ENCODE measurements at regions not wholly inside any gene's neighbourhood (a gene's known extent, or its start where the extent isn't known, plus 50 kb on each side); places are given as distances from the start of the nearest gene placed in this dataset.
A peak's percentile ranks its signal among the peaks of the same experiment; 100 is the strongest.
"Not testable (repeated sequence)": the region's sequence is repeated elsewhere in the genome, so short reads cannot be mapped to it uniquely, and the experiment has no call there.

- DNase-seq: no peak
Observed at GRCh38 chrX:1700757-1701156, 85.9 kb downstream of the ASMT start.

- DNase-seq: not testable (repeated sequence)
Observed at GRCh38 chrX:1701396-1701901, 86.6 kb downstream of the ASMT start.

GRCh38 chrX:1702142-1702541 is 87.3 kb downstream of the ASMT start:
- not testable (repeated sequence) for DNase-seq

DNA sequence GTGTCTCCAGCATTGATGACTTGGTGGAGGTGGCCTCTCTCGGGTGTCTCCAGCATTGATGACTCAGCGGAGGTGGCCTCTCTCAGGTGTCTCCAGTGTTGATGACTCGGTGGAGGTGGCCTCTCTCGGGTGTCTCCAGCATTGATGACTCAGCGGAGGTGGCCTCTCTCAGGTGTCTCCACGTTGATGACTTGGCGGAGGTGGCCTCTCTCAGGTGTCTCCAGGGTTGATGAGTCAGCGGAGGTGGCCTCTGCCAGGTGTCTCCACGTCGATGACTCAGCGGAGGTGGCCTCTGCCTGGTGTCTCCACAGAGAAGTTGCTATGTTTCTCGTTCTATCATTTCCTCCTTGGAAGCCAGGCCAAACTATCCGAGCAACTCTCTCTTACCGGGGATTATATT is 87.7 kb downstream of the ASMT start:
- DNase-seq: not testable (repeated sequence)

- not testable (repeated sequence) for DNase-seq
Observed at GRCh38 chrX:1709277-1709676, 94.4 kb downstream of the ASMT start.

DNA sequence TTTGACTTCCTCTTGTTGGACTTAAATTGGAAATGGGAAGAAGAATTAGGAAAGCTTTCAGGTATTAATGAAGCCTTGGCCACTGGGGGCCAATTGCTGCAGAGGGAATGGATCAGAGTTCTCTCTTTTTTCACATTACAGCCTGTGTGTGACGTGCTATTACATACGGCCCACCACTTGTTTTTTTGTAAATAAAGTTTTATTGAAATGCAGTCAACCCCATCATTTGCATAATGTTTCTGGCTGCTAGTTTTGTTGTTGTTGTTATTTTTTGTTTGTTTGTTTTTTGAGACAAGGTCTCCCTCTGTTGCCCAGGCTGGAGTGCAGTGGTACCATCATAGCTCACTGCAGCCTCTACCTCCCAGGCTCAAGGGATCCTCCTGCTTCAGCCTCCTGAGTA is 98.4 kb downstream of the ASMT start:
- DNase-seq: no peak

DNA sequence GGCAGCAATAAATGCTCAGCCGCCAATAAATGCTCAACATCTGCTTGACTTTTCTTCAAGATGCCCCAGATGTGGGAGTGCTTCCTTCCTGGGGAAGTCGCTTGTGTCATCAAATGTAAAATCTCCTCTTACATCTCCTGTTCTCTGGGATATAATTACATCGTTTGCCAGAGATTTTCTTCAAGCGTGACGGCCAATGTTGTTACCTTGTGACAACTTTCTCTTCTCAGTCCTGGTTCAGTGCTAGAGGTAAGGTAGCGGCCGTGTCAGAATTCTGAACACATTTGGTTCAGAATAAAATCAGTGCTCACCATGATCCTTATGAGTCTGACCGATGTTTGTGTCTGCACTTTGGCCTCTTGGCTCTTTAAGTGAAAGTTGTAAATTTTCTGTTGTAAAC is 102.5 kb downstream of the ASMT start:
- DNase-seq: no peak

- no peak for DNase-seq
Observed at GRCh38 chrX:1719270-1719669, 104.4 kb downstream of the ASMT start.

DNA sequence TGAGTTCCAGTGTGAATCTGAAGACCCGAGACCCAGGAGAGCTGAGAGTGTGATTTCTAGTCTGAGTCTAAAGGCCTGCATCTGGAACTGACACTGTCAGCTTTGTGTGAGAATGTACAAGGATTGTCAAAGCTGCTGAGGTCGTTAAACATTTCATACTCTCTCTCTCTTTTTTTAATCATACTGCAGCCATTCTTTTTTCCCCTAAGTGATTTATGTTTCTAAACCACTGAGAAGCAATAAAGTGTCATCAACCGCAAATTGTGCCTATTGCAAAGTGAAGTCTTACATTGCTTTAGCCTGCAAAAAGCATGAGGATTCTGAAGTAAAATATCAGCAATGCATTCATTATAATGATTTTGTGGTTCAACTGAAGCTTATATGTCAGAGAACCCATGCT is 106.0 kb downstream of the ASMT start:
- DNase-seq: peak; percentile 28

DNA sequence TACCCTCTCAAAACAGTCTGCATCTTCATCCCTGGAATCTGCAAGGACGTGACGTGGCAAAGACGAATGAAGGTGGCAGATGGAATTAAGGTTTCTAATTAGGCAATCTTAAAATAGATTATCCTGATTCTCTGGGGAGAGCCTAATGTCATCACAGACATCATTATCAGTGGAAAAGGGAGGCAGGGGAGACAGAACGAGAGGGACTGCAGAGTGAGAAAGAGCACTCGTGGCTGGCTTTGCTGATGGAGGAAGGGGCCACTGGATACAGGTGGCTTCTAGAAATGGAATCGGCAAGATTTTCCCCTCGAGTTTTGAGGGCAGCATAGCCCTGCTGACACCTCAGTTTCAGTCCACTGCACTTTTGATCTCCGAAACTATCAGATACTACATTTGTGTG is 110.6 kb downstream of the ASMT start:
- DNase-seq: no peak

DNA sequence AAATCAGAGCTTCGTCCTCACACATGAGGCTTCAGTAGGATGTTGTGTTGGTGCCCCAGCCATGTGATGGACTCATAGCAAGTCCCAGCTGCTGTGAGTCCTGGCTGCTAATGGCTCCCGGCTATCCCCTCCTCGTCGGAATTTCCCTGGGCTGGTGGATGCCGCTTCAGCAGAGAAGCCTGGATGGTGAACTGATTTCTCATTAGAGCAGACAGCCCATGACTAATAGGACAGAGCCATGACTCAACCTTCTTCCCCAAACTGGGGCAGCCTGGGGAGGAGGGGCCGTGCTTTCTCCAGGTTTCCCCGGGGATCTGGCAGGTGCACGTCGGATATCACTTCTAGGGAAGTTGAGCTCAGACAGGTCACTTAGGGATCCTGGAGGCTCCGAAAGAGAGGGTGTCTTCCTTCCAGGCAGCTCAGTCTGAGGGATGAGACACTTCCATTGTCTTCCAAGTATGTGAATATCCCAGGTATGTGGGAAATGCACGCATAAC is 112.7 kb downstream of the ASMT start:
- peak; percentile 54 for DNase-seq

DNA sequence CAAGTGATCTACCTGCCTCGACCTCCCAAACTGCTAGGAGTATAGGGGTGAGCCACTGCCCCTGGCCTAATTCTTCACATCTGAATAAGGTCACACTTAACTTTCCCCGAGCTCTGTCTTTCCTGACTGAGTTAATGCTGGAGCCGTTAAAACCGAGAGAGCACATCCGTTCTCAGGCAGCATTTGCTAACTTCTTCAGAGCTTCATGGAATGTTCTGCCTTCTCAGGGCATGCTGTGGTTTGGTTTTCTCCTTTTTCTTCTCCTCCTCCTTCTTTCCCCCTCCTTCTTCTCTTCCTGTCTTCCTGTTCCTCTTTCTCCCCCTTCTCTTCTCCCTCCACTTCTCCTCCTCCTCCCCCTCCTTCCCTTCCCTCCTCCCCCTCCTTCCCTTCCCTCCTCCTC is 119.9 kb downstream of the ASMT start:
- no peak for DNase-seq

GRCh38 chrX:1741816-1742394 is 127.0 kb downstream of the ASMT start:
- DNase-seq: no peak

GRCh38 chrX:1743105-1743504 is 128.2 kb downstream of the ASMT start:
- DNase-seq: no peak

GRCh38 chrX:1743663-1744062 is 128.8 kb downstream of the ASMT start:
- no peak for DNase-seq

GRCh38 chrX:1748408-1748807 is 133.5 kb downstream of the ASMT start:
- no peak for DNase-seq

DNA sequence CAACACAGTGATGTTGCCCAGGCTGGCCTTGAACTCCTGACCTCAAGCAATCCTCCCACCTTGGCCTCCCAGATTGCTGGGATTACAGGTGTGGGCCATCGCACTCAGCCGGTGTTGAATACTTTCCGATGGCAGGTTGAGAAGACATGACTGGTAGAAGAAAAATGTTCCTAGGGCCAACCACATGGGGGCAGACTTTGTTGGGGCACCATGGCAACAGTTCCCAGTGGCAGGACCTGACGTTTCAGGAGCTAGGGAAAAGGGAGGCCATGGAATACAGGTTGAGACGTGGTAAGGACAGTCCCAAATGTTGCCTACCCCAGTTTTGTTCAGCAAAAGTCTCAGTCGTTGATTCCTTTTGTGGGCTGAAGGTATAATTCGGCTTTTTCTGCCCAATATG is 134.6 kb downstream of the ASMT start:
- DNase-seq: no peak

DNA sequence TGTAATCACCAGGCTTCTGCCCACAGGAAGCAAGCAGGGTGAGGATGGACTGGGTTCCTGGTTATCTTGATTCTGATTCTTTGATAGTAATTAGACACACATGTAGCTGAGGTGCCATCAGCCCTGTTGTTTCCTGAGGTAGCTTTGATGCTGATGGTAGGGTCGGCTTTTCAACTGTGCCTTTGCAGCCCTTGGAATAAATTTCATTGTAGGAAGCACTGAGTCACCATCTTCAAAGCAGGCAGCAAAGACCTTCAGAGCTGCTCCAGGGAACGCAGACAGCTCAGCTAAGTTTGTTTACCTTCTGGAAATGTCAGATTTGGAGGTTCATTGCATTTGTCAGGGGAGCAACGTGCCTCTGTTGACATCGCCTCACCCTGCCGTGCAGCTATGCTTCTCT is 135.4 kb downstream of the ASMT start:
- DNase-seq: no peak

DNA sequence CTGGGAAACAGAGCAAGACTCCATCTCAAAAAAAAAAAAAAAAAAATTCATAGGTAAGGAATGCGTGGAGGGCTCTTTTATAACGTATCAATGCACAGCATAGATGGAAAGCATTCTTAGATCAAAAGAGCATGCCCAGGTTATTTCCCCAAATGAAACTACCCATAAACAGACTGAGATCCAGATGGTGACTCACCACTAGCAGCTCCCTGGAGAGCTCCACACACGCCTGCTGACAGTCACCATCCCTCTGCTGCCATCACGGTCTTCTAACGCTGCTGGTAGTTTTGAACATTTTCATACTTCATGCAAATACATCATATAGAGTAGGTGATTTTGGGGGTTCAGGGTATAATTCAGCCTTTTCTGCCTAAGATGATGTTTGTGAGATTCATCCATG is 136.9 kb downstream of the ASMT start:
- DNase-seq: no peak

GRCh38 chrX:1752799-1753198 is 137.9 kb downstream of the ASMT start:
- DNase-seq: not testable (repeated sequence)

DNA sequence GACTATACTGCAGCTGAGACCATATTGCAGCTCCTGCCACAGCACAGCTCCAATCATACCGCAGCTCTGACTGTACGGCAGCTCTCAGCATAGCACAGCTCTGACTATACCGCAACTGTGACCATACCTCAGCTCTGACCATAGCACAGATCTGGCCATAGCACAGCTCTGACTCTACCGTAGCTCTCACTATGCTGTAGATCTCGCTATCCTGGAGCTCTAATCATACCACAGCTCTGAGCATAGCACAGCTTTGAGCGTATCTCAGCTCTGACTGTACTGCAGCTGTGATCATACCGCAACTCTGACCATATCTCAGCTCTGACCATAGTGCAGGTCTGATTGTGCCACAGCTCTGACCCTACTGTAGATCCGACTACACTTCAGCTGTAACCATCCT is 139.2 kb downstream of the ASMT start:
- DNase-seq: peak; percentile 76

DNA sequence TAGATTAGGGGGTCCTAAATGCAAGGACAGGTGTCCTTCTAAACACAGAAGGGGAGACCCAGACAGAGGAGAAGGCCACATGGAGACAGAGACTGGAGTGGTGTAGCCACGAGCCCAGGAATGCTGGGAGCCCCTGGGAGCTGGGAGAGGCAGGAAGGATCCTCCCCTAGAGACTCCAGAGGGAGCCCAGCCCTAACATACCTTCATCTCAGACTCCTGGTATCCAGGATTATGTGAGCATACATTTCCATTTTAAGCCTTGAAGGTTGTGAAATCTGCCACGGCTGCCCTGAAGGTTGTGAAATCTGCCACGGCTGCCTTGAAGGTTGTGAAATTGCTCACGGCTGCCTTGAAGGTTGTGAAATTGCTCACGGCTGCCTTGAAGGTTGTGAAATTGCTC is 148.4 kb downstream of the ASMT start:
- DNase-seq: no peak

GRCh38 chrX:1764883-1765364 is 150.1 kb downstream of the ASMT start:
- DNase-seq: peak; percentile 3

- no peak for DNase-seq
Observed at GRCh38 chrX:1767026-1767425, 152.2 kb downstream of the ASMT start.

DNA sequence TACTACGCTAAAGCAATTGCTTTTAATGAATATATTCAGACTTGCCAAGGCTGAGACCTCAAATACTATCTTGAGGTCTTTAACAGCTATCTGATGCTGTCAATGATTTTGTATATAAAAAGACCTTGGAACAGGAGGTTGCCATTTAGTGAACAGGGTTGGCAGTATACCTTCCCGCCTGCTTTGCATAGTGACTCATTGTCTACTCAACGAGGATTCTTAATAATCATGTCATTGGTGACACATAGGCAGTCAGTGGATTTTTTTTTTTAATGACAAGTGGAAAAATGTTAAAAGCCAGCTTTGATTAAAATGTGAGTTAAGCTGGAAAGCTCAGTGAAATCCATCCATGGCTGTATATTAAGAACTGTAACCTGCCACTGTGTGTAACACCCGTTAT is 164.0 kb downstream of the ASMT start:
- no peak for DNase-seq

Data from fibroblast of upper back skin (primary cell).